Loucy (cell line): ENCODE measurements at regions not wholly inside any gene's neighbourhood (a gene's known extent, or its start where the extent isn't known, plus 50 kb on each side); places are given as distances from the start of the nearest gene placed in this dataset.

Source experiments
- H2AFZ ChIP-seq: fragments of 200-600 bp; sonication (generic); 2 replicates; pipeline ENCODE4 v1.6.0; 2016; ENCODE audit warnings: antibody characterized with exemption, mild to moderate bottlenecking, low read length, moderate library complexity
- H3F3A ChIP-seq: fragments of 200-600 bp; 2 replicates; pipeline ENCODE4 v1.6.0; 2016; ENCODE audit warnings: antibody characterized with exemption, low read depth, mild to moderate bottlenecking
- H3K27me3 ChIP-seq: fragments of 200-600 bp; sonication (generic); 2 replicates; pipeline ENCODE4 v1.6.1; 2014; ENCODE audit warnings: low read length, mild to moderate bottlenecking; ENCODE audit not compliant: insufficient read depth, poor library complexity, severe bottlenecking
- H3K36me3 ChIP-seq: fragments of 200-600 bp; sonication (generic); 2 replicates; pipeline ENCODE4 v1.6.1; 2016; ENCODE audit warnings: low read length; ENCODE audit not compliant: insufficient read depth
- H3K4me1 ChIP-seq: fragments of 200-600 bp; sonication (generic); 2 replicates; pipeline ENCODE4 v1.5.1; 2014; ENCODE audit warnings: low read length, mild to moderate bottlenecking; ENCODE audit not compliant: insufficient read depth, poor library complexity, severe bottlenecking
- H3K4me2 ChIP-seq: fragments of 200-600 bp; sonication (generic); 2 replicates; pipeline ENCODE4 v1.6.0; 2014; ENCODE audit warnings: antibody characterized with exemption, low read length, low read depth, mild to moderate bottlenecking; ENCODE audit not compliant: poor library complexity, severe bottlenecking
- H3K4me3 ChIP-seq: fragments of 200-600 bp; sonication (generic); 2 replicates; pipeline ENCODE4 v1.5.1; 2014; ENCODE audit warnings: low read length, mild to moderate bottlenecking, mixed read lengths; ENCODE audit not compliant: poor library complexity, severe bottlenecking
- H3K79me2 ChIP-seq: fragments of 200-600 bp; sonication (generic); 2 replicates; pipeline ENCODE4 v1.6.1; 2014; ENCODE audit warnings: low read length; ENCODE audit not compliant: insufficient read depth
- H3K9ac ChIP-seq: fragments of 200-600 bp; sonication (generic); 2 replicates; pipeline ENCODE4 v1.6.0; 2014; ENCODE audit warnings: mild to moderate bottlenecking, low read depth, low read length, moderate library complexity; ENCODE audit not compliant: poor library complexity, severe bottlenecking
- H3K9me2 ChIP-seq: fragments of 200-600 bp; sonication (generic); replicated peaks from 2 replicates; pipeline ENCODE4 v1.6.1; 2016; ENCODE audit warnings: low read depth, low read length, mixed read lengths
- H3K9me3 ChIP-seq: fragments of 200-600 bp; sonication (generic); 2 replicates; pipeline ENCODE4 v1.6.1; 2014; ENCODE audit warnings: mild to moderate bottlenecking, antibody characterized with exemption, low read length, low read depth; ENCODE audit not compliant: insufficient read depth
- H4K20me1 ChIP-seq: fragments of 200-600 bp; sonication (generic); 2 replicates; pipeline ENCODE4 v1.6.0; 2014; ENCODE audit warnings: antibody characterized with exemption, low read length, mild to moderate bottlenecking; ENCODE audit not compliant: insufficient read depth, poor library complexity, severe bottlenecking
- EZH2phosphoT487 ChIP-seq: fragments of 200-600 bp; IDR thresholded peaks from 2 replicates; pipeline ENCODE4 v1.6.1; 2018; ENCODE audit warnings: antibody characterized with exemption, mild to moderate bottlenecking, moderate library complexity, borderline replicate concordance
- TF ChIP-seq, protein P1 (sequence below): fragments of 200-600 bp; sonication (generic); conservative IDR thresholded peaks from 2 replicates; pipeline ENCODE4 v1.5.1; 2014; ENCODE audit warnings: mild to moderate bottlenecking, antibody characterized with exemption, low read length

GRCh38 chr6:8579372-8579771 is 144.0 kb upstream of the SLC35B3 start:
- Histone ChIP-seq H3K9me2 (no peaks in the 10 kb centered on the region), H3K9me3 (no peaks in the 10 kb centered on the region), H2AFZ (no peak overlapping the region), H3K4me3 (no peak overlapping the region), H4K20me1 (no peaks in the 10 kb centered on the region), H3K79me2 (no peaks in the 10 kb centered on the region), H3K27me3 (no peaks in the 10 kb centered on the region), H3F3A (no peaks in the 10 kb centered on the region), H3K9ac (no peak overlapping the region), H3K4me1 (no peaks in the 10 kb centered on the region), H3K4me2 (no peak overlapping the region), H3K36me3 (no peaks in the 10 kb centered on the region)
- no peak for TF ChIP-seq EZH2phosphoT487

GRCh38 chr6:8578006-8578405 is 142.7 kb upstream of the SLC35B3 start:
- TF ChIP-seq EZH2phosphoT487 = no peak
- TF ChIP-seq, protein P1, sequence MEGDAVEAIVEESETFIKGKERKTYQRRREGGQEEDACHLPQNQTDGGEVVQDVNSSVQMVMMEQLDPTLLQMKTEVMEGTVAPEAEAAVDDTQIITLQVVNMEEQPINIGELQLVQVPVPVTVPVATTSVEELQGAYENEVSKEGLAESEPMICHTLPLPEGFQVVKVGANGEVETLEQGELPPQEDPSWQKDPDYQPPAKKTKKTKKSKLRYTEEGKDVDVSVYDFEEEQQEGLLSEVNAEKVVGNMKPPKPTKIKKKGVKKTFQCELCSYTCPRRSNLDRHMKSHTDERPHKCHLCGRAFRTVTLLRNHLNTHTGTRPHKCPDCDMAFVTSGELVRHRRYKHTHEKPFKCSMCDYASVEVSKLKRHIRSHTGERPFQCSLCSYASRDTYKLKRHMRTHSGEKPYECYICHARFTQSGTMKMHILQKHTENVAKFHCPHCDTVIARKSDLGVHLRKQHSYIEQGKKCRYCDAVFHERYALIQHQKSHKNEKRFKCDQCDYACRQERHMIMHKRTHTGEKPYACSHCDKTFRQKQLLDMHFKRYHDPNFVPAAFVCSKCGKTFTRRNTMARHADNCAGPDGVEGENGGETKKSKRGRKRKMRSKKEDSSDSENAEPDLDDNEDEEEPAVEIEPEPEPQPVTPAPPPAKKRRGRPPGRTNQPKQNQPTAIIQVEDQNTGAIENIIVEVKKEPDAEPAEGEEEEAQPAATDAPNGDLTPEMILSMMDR = no peak
- no peaks in the 10 kb centered on the region for H3K9me2 ChIP-seq
- H3K79me2 ChIP-seq = no peaks in the 10 kb centered on the region
- H3K4me3 ChIP-seq = no peak overlapping the region
- H3K9me3 ChIP-seq = no peaks in the 10 kb centered on the region
- H3K4me1 ChIP-seq = no peaks in the 10 kb centered on the region
- no peak overlapping the region for H2AFZ ChIP-seq
- no peaks in the 10 kb centered on the region for H3K36me3 ChIP-seq
- no peaks in the 10 kb centered on the region for H4K20me1 ChIP-seq
- no peak overlapping the region for H3K4me2 ChIP-seq
- no peaks in the 10 kb centered on the region for H3F3A ChIP-seq
- no peaks in the 10 kb centered on the region for H3K27me3 ChIP-seq
- no peak overlapping the region for H3K9ac ChIP-seq

DNA sequence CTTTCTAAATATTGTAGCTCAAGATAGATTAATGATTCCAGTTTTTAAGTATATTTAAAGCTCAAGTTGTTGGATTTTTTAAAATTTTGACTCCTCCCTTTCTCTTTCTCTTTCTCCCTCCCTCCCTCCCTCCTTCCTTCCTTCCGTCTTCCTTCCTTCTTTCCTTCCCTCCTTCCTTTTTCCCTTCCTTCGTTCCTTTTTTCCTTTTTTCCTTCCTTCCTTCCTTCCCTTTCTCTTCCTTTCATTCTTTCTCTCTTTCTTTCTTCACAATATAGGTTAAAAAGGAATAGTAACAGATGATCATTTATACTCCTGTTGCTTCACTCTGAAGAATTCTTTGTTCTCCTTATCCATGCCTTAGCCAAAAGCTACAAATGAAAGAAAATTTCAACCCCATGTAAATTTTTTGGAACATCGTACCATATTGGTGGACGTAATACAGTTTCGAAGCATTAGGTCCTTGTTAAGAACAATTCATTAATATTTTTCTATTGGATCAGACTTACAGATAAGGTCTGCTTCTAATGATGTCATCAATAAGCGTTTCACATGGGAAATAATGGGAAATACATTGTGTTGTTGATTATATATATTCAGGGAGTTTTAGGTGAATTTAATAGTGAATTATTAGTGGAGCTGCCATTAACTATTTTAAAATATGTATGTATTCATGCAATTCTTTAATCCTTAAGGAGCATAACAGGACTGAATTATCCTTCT is 139.6 kb upstream of the SLC35B3 start:
- H3K9me2 ChIP-seq = no peaks in the 10 kb centered on the region
- no peaks in the 10 kb centered on the region for H3K27me3 ChIP-seq
- no peak overlapping the region for H3K4me2 ChIP-seq
- H3K9ac ChIP-seq = no peak overlapping the region
- H2AFZ ChIP-seq = no peak overlapping the region
- H3K4me1 ChIP-seq = no peaks in the 10 kb centered on the region
- no peaks in the 10 kb centered on the region for H3K79me2 ChIP-seq
- TF ChIP-seq, protein P1 = no peak
- no peak for TF ChIP-seq EZH2phosphoT487
- H3K36me3 ChIP-seq = no peaks in the 10 kb centered on the region
- H3F3A ChIP-seq = no peaks in the 10 kb centered on the region
- no peak overlapping the region for H3K4me3 ChIP-seq
- no peaks in the 10 kb centered on the region for H4K20me1 ChIP-seq
- no peaks in the 10 kb centered on the region for H3K9me3 ChIP-seq

DNA sequence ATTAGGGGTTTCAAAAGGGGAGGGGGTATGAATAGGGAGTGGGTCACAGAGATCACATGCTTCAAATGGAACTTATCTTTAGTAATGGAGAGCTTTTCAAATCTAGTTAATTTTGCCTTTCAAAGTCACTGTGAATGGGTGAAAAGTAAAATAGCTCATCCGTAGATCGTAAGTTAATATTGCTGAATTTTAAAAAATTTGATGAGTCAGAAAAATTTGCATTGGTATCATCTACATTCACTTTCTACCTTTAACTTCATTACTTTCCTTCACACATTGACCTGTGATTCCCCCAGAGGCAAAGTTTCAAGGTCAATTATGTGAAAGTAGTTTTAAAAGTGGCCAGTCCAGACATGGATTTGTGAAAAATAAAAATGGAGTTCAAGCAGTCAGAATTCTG is 139.0 kb upstream of the SLC35B3 start:
- Histone ChIP-seq H3K79me2 (no peaks in the 10 kb centered on the region), H3K4me1 (no peaks in the 10 kb centered on the region), H3K27me3 (no peaks in the 10 kb centered on the region), H3K4me3 (no peak overlapping the region), H3F3A (no peaks in the 10 kb centered on the region), H3K4me2 (no peak overlapping the region), H3K9me2 (no peaks in the 10 kb centered on the region), H3K9ac (no peak overlapping the region), H3K9me3 (no peaks in the 10 kb centered on the region), H3K36me3 (no peaks in the 10 kb centered on the region), H4K20me1 (no peaks in the 10 kb centered on the region), H2AFZ (no peak overlapping the region)
- TF ChIP-seq EZH2phosphoT487 = no peak
- TF ChIP-seq, protein P1 = no peak
